OCI-LY3 (cell line): ENCODE measurements at regions not wholly inside any gene's neighbourhood (a gene's known extent, or its start where the extent isn't known, plus 50 kb on each side); places are given as distances from the start of the nearest gene placed in this dataset.

Experiments used
- CTCF ChIP-seq: fragments of 200-600, 300-600 bp; sonication (generic); IDR thresholded peaks from 2 replicates; pipeline ENCODE4 v1.5.1; 2014; ENCODE audit warnings: antibody characterized with exemption, low read length, low read depth
- EZH2phosphoT487 ChIP-seq: fragments of 200-600 bp; shearing (Covaris generic); IDR thresholded peaks from 2 replicates; pipeline ENCODE4 v1.6.1; 2018; ENCODE audit warnings: antibody characterized with exemption, mixed run types, low read depth

- no peak for TF ChIP-seq CTCF
- TF ChIP-seq EZH2phosphoT487: no peak
These were observed 237.2 kb upstream of the IL12B start for GRCh38 chr5:159567461-159567860.
